K562 (cell line): ENCODE measurements at regions not wholly inside any gene's neighbourhood (a gene's known extent, or its start where the extent isn't known, plus 50 kb on each side); places are given as distances from the start of the nearest gene placed in this dataset.

Experiments used
- ATAC-seq: fragments of 200-7000 bp; cut with Tn5 transposase; 3 replicates; pipeline ENCODE4 v1.9.1; 2020; ENCODE audit warnings: moderate library complexity
- BruUV-seq: library from RNA; stranded (reverse); fragments of 400-500 nt; replicated peaks from 2 replicates; lab custom pipeline; 2021; lab: Mats Ljungman, UMichigan
- CTCF ChIA-PET: fragments of 300-600 bp; formaldehyde crosslinking; extraction: SDS; loops from one replicate; lab custom pipeline; 2021; ENCODE audit warnings: low intra/inter-chr PET ratio; lab: Yijun Ruan, JAX
- POLR2A ChIA-PET: fragments of 300-600, 350-650 bp; sonication (Branson Sonifier 250); formaldehyde crosslinking; extraction: SDS; loops from one replicate; lab custom pipeline; 2021; ENCODE audit warnings: antibody characterized with exemption, inconsistent platforms; lab: Yijun Ruan, JAX
- DNase-seq, 4 experiments: peaks; one replicate each; pipeline versions ENCODE4 v3.0.0 to v3.0.0-alpha.2; 2011 to 2018; ENCODE audit warnings: low spot score in 3 of 4, mixed read lengths in 3 of 4; ENCODE audit errors: extremely low read depth in 1 of 4
- FAIRE-seq: peaks from 2 replicates; lab custom pipeline; 2011; peaks lifted over from hg19 to GRCh38; lab: Jason Lieb, UNC
- H2AFZ ChIP-seq: 2 replicates; pipeline ENCODE4 v1.6.0; 2011; ENCODE audit warnings: low read depth, low read length, control low read depth, inconsistent platforms
- H3K27ac ChIP-seq: fragments of 200-600 bp; 3 replicates; pipeline ENCODE4 v1.8.0; 2011; ENCODE audit warnings: low read depth, mild to moderate bottlenecking, control low read depth, inconsistent platforms, low read length, moderate library complexity, mixed read lengths; ENCODE audit errors: extremely low read depth
- H3K27me3 ChIP-seq, 2 experiments: fragments of 300-600 bp in 1 of 2; 2 replicates in 1 of 2; 3 replicates in 1 of 2; pipeline versions ENCODE4 v1.6.0 to v1.8.0; 2011; ENCODE audit warnings: inconsistent platforms in 2 of 2, low read length in 2 of 2, mild to moderate bottlenecking in 1 of 2, mixed read lengths in 1 of 2, moderate library complexity in 1 of 2; ENCODE audit not compliant: control insufficient read depth in 2 of 2, insufficient read depth in 2 of 2
- H3K36me3 ChIP-seq: fragments of 300-600 bp; 3 replicates; pipeline ENCODE4 v1.8.0; 2011; ENCODE audit warnings: mild to moderate bottlenecking, low read length, inconsistent platforms; ENCODE audit not compliant: control insufficient read depth, insufficient read depth
- H3K4me1 ChIP-seq, 2 experiments: fragments of 200-600 bp in 1 of 2; replicated peaks in 1 of 2; 2 replicates in 1 of 2; 3 replicates in 1 of 2; pipeline versions ENCODE4 v1.5.1 to v1.8.0; 2011; ENCODE audit warnings: inconsistent platforms in 2 of 2, low read length in 2 of 2, mild to moderate bottlenecking in 1 of 2, mixed read lengths in 1 of 2, moderate library complexity in 1 of 2; ENCODE audit not compliant: control insufficient read depth in 2 of 2, insufficient read depth in 2 of 2
- H3K4me2 ChIP-seq: 2 replicates; pipeline ENCODE4 v1.6.1; 2011; ENCODE audit warnings: low read length, control low read depth, inconsistent platforms, mixed read lengths; ENCODE audit not compliant: insufficient read depth
- H3K4me3 ChIP-seq: fragments of 200-600 bp; sonication (generic), shearing (Covaris generic); 2 replicates; pipeline ENCODE4 v1.5.1; 2016; ENCODE audit warnings: control low read depth, inconsistent platforms
- H3K79me2 ChIP-seq: fragments of 200-600 bp; 3 replicates; pipeline ENCODE4 v1.8.0; 2011; ENCODE audit warnings: low read length, inconsistent platforms; ENCODE audit not compliant: control insufficient read depth, insufficient read depth
- H3K9ac ChIP-seq, 2 experiments: 2 replicates each; pipeline versions ENCODE4 v1.6.0 to v1.6.1; 2011; ENCODE audit warnings: low read depth in 2 of 2, low read length in 2 of 2, control low read depth in 1 of 2, inconsistent platforms in 1 of 2, mild to moderate bottlenecking in 1 of 2, mixed read lengths in 1 of 2; ENCODE audit not compliant: insufficient read depth in 1 of 2
- H3K9me1 ChIP-seq: one replicate; pipeline ENCODE4 v1.6.0; 2011; ENCODE audit warnings: inconsistent platforms, mild to moderate bottlenecking, low read length, moderate library complexity; ENCODE audit not compliant: control insufficient read depth, insufficient read depth
- H3K9me3 ChIP-seq: replicated peaks from 2 replicates; pipeline ENCODE4 v1.5.1; 2011; ENCODE audit warnings: low read depth, low read length, inconsistent platforms; ENCODE audit not compliant: control insufficient read depth, insufficient read depth
- H4K20me1 ChIP-seq: replicated peaks from 2 replicates; pipeline ENCODE4 v1.6.1; 2011; ENCODE audit warnings: low read length, inconsistent platforms, mixed read lengths; ENCODE audit not compliant: control insufficient read depth, insufficient read depth
- CLOCK ChIP-seq: fragments of 250-450 bp; sonication (Bioruptor Pico); IDR thresholded peaks from 2 replicates; pipeline ENCODE4 v1.4.0; 2020; ENCODE audit warnings: mild to moderate bottlenecking, moderate library complexity, borderline replicate concordance
- ETV6 ChIP-seq, 3 experiments: fragments of 150-350 bp in 1 of 3; sonication (generic) in 1 of 3; formaldehyde crosslinking in 1 of 3; IDR thresholded peaks; 2 replicates each; pipeline versions ENCODE4 v1.6.1 to v1.8.0; 2014 to 2022; ENCODE audit warnings: borderline replicate concordance in 2 of 3, low read depth in 2 of 3, antibody characterized with exemption in 1 of 3, low read length in 1 of 3, mild to moderate bottlenecking in 1 of 3, missing genetic modification reagents in 1 of 3
- MEIS2 ChIP-seq: fragments of 450-650 bp; IDR thresholded peaks from 2 replicates; pipeline ENCODE4 v1.6.1; 2014; ENCODE audit warnings: mild to moderate bottlenecking; ENCODE audit not compliant: partially characterized antibody
- NUFIP1 ChIP-seq: fragments of 450-650 bp; IDR thresholded peaks from 2 replicates; pipeline ENCODE4 v1.6.1; 2018; ENCODE audit not compliant: partially characterized antibody
- WGBS: fragments of 100-300 bp; shearing (Covaris generic); methylation state at CpG from one replicate; pipeline ENCODE4 v1.1.6; 2016; ENCODE audit warnings: low coverage, mixed read lengths; ENCODE audit not compliant: insufficient coverage; ENCODE audit errors: missing lambda C conversion rate; 5-methylcytosine and 5-hydroxymethylcytosine counted together
- in situ Hi-C: fragments of 300-500 bp; cut with MboI; formaldehyde crosslinking; loops from 4 replicates; pipeline ENCODE4 v1.15.0; 2018; ENCODE audit warnings: inconsistent platforms, mixed read lengths
- intact Hi-C: fragments of 100-400 bp; cut with micrococcal nuclease; formaldehyde crosslinking; loops from 2 replicates; pipeline ENCODE4 v1.14.2; 2022

GRCh38 chr15:62866366-62866765, 176.2 kb upstream of the TPM1 start:
- H3K4me2 ChIP-seq = no peak overlapping the region
- H3K79me2 ChIP-seq = no peaks in the 10 kb centered on the region
- ATAC-seq (no peak), FAIRE-seq (no peak), DNase-seq (no peak)
- no peak overlapping the region for H3K9ac ChIP-seq
- H3K36me3 ChIP-seq = no peaks in the 10 kb centered on the region
- H3K9me3 ChIP-seq = no peaks in the 10 kb centered on the region
- 1% methylated on average over 6 of the region's 6 CpGs for WGBS
- TF ChIP-seq CLOCK (CRISPR knock-in tag) (no peak), MEIS2 (no peak), NUFIP1 (no peak), ETV6 (IDR thresholded peaks at IDR 0.05; ENCODE audit: borderline replicate concordance in 1 of 2, low read depth in 2 of 2, low read length in 1 of 2) (no peak), ETV6 (CRISPR knock-in tag; IDR thresholded peaks at IDR 0.05; ENCODE audit: borderline replicate concordance) (no peak)
- no TSS peak for BruUV-seq
- no peaks in the 10 kb centered on the region for H3K9me1 ChIP-seq
- H2AFZ ChIP-seq = no peak overlapping the region
- no peaks in the 10 kb centered on the region for H3K4me1 ChIP-seq
- no peak overlapping the region for H3K4me3 ChIP-seq
- in situ Hi-C loops = no loop called here
- intact Hi-C loops = no loop called here
- H3K27ac ChIP-seq = no peak overlapping the region
- ChIA-PET CTCF (no interaction called here), POLR2A (no interaction called here)
- peaks cover 3 to 13% of the 10 kb centered on the region in 2 experiments; a peak in 3 of 5 replicates for H3K27me3 ChIP-seq
- no peaks in the 10 kb centered on the region for H4K20me1 ChIP-seq
